Epithelial cell of esophagus (primary cell): ENCODE measurements at regions not wholly inside any gene's neighbourhood (a gene's known extent, or its start where the extent isn't known, plus 50 kb on each side); places are given as distances from the start of the nearest gene placed in this dataset.
A peak's percentile ranks its signal among the peaks of the same experiment; 100 is the strongest.

Experiments used
- DNase-seq: peaks from one replicate; pipeline ENCODE4 v3.0.0; 2010; ENCODE audit warnings: low read depth
- H3K4me3 ChIP-seq: 2 replicates; pipeline ENCODE4 v1.5.1; 2011; ENCODE audit warnings: mild to moderate bottlenecking, low read length, control low read depth
- CTCF ChIP-seq: IDR thresholded peaks from 2 replicates; pipeline ENCODE4 v1.5.1; 2011; ENCODE audit warnings: low read depth, mild to moderate bottlenecking, low read length, control low read depth, inconsistent platforms; ENCODE audit not compliant: insufficient read depth; ENCODE audit errors: missing control alignments

GRCh38 chr3:182486463-182486862, 306.8 kb upstream of the ATP11B start:
- H3K4me3 ChIP-seq = no peak overlapping the region
- DNase-seq = peak; percentile 61
- no peak for TF ChIP-seq CTCF

- DNase-seq = no peak
- H3K4me3 ChIP-seq = no peak overlapping the region
- TF ChIP-seq CTCF = no peak
Measured at GRCh38 chr3:182487143-182487542, 306.2 kb upstream of the ATP11B start.

- DNase-seq = peak; percentile 33
- no peak overlapping the region for H3K4me3 ChIP-seq
- no peak for TF ChIP-seq CTCF
Measured at GRCh38 chr3:182487611-182488010, 305.7 kb upstream of the ATP11B start.

- no peak overlapping the region for H3K4me3 ChIP-seq
- DNase-seq = peak; percentile 63
Measured at GRCh38 chr3:182490596-182491491, 302.5 kb upstream of the ATP11B start.

GRCh38 chr3:182491577-182491976, 301.7 kb upstream of the ATP11B start:
- no peak for DNase-seq
- TF ChIP-seq CTCF = no peak
- no peak overlapping the region for H3K4me3 ChIP-seq

More at GRCh38 chr3:182490596-182491491, 302.5 kb upstream of the ATP11B start:
- TF ChIP-seq CTCF = peak; percentile 62

- TF ChIP-seq CTCF = no peak
- H3K4me3 ChIP-seq = no peak overlapping the region
Measured at GRCh38 chr3:182492536-182492935, 300.8 kb upstream of the ATP11B start.

GRCh38 chr3:182500289-182500688, 293.0 kb upstream of the ATP11B start:
- TF ChIP-seq CTCF = no peak
- no peak overlapping the region for H3K4me3 ChIP-seq
- no peak for DNase-seq

More at GRCh38 chr3:182492536-182492935, 300.8 kb upstream of the ATP11B start:
- no peak for DNase-seq
